DOHH2 (cell line): ENCODE measurements at regions not wholly inside any gene's neighbourhood (a gene's known extent, or its start where the extent isn't known, plus 50 kb on each side); places are given as distances from the start of the nearest gene placed in this dataset.

ENCODE experiments used
- CTCF ChIP-seq: fragments of 200-600 bp; sonication (generic); IDR thresholded peaks from one replicate; pipeline ENCODE4 v1.5.1; 2014; ENCODE audit warnings: antibody characterized with exemption, mild to moderate bottlenecking, low read depth, low read length; ENCODE audit not compliant: poor library complexity, severe bottlenecking
- EZH2phosphoT487 ChIP-seq: fragments of 200-600 bp; sonication (generic); IDR thresholded peaks from 2 replicates; pipeline ENCODE4 v1.6.1; 2017; ENCODE audit warnings: borderline replicate concordance, mild to moderate bottlenecking, antibody characterized with exemption, low read length, moderate library complexity, mixed read lengths

GRCh38 chr19:28815257-28815656 lies 397.7 kb downstream of the UQCRFS1 start:
- TF ChIP-seq CTCF (no peak), EZH2phosphoT487 (no peak)
